ENCODE measurements at regions not wholly inside any gene's neighbourhood (a gene's known extent, or its start where the extent isn't known, plus 50 kb on each side); places are given as distances from the start of the nearest gene placed in this dataset.
A peak's percentile ranks its signal among the peaks of the same experiment; 100 is the strongest.

- H3K4me2 ChIP-seq (ENCODE audit: low read length) = no peak overlapping the region
- no peak overlapping the region for H2AFZ ChIP-seq (ENCODE audit: insufficient read depth, low read length, poor library complexity)
- no peaks in the 10 kb centered on the region for H3K79me2 ChIP-seq (ENCODE audit: control insufficient read depth, insufficient read depth, low read length, poor library complexity)
- H3K4me3 ChIP-seq (ENCODE audit: low read depth, low read length) = no peak overlapping the region
- H2BK5ac ChIP-seq (ENCODE audit: low read depth, low read length, poor library complexity) = no peak overlapping the region
- H3K36me3 ChIP-seq (ENCODE audit: control insufficient read depth in 1 of 2, insufficient read depth in 2 of 2, low read length in 2 of 2) = no peaks in the 10 kb centered on the region
- H2BK120ac ChIP-seq (ENCODE audit: insufficient read depth, low read length, poor library complexity) = no peak overlapping the region
- no peaks in the 10 kb centered on the region for H3K9me3 ChIP-seq (ENCODE audit: insufficient read depth, low read depth, low read length)
- no peak overlapping the region for H3K18ac ChIP-seq (ENCODE audit: low read length)
- no peak overlapping the region for H3K27ac ChIP-seq (ENCODE audit: low read depth, low read length)
- no peaks in the 10 kb centered on the region for H3K4me1 ChIP-seq (ENCODE audit: control insufficient read depth in 1 of 2, insufficient read depth in 2 of 2, low read length in 2 of 2)
- H2AK5ac ChIP-seq (ENCODE audit: low read length) = no peak overlapping the region
- H4K12ac ChIP-seq (ENCODE audit: low read depth, low read length) = no peak overlapping the region
- H3K79me1 ChIP-seq (ENCODE audit: low read length) = no peaks in the 10 kb centered on the region
- no peak overlapping the region for H3K9ac ChIP-seq (ENCODE audit: low read length)
- DNase-seq = peak; percentile 33 to 58
- WGBS (ENCODE audit: extremely low coverage, insufficient coverage, insufficient read length) = no CpG with 5 or more reads among the region's 11 CpGs
- no peak overlapping the region for H2BK12ac ChIP-seq (ENCODE audit: low read length)
- H4K8ac ChIP-seq (ENCODE audit: low read depth, low read length) = no peak overlapping the region
- H3K27me3 ChIP-seq (ENCODE audit: insufficient read depth, low read length) = no peaks in the 10 kb centered on the region
- no peak overlapping the region for H3K4ac ChIP-seq (ENCODE audit: low read depth, low read length)
- no peak overlapping the region for H4K91ac ChIP-seq (ENCODE audit: low read depth, low read length)
- no peak overlapping the region for H3K14ac ChIP-seq (ENCODE audit: low read length)
- no peak overlapping the region for H3K23ac ChIP-seq (ENCODE audit: low read length)
Observed at GRCh38 chr11:111097191-111097590, 148.3 kb upstream of the POU2AF2 start.

GRCh38 chr11:111095327-111095726 is 150.2 kb upstream of the POU2AF2 start:
- H4K91ac ChIP-seq (ENCODE audit: low read depth, low read length) = no peak overlapping the region
- H2BK120ac ChIP-seq (ENCODE audit: insufficient read depth, low read length, poor library complexity) = no peak overlapping the region
- H2BK5ac ChIP-seq (ENCODE audit: low read depth, low read length, poor library complexity) = no peak overlapping the region
- no peaks in the 10 kb centered on the region for H3K79me2 ChIP-seq (ENCODE audit: control insufficient read depth, insufficient read depth, low read length, poor library complexity)
- H3K4ac ChIP-seq (ENCODE audit: low read depth, low read length) = no peak overlapping the region
- no peak overlapping the region for H3K14ac ChIP-seq (ENCODE audit: low read length)
- no peaks in the 10 kb centered on the region for H3K79me1 ChIP-seq (ENCODE audit: low read length)
- H3K27ac ChIP-seq (ENCODE audit: low read depth, low read length) = no peak overlapping the region
- no peak overlapping the region for H3K23ac ChIP-seq (ENCODE audit: low read length)
- H4K12ac ChIP-seq (ENCODE audit: low read depth, low read length) = no peak overlapping the region
- WGBS (ENCODE audit: extremely low coverage, insufficient coverage, insufficient read length) = no CpG with 5 or more reads among the region's 1 CpG
- H2AFZ ChIP-seq (ENCODE audit: insufficient read depth, low read length, poor library complexity) = no peak overlapping the region
- H3K27me3 ChIP-seq (ENCODE audit: insufficient read depth, low read length) = no peaks in the 10 kb centered on the region
- H3K9ac ChIP-seq (ENCODE audit: low read length) = no peak overlapping the region
- H3K36me3 ChIP-seq (ENCODE audit: control insufficient read depth in 1 of 2, insufficient read depth in 2 of 2, low read length in 2 of 2) = no peaks in the 10 kb centered on the region
- no peak overlapping the region for H3K18ac ChIP-seq (ENCODE audit: low read length)
- H3K4me2 ChIP-seq (ENCODE audit: low read length) = no peak overlapping the region
- no peak for DNase-seq
- no peak overlapping the region for H2BK12ac ChIP-seq (ENCODE audit: low read length)
- no peaks in the 10 kb centered on the region for H3K9me3 ChIP-seq (ENCODE audit: insufficient read depth, low read depth, low read length)
- no peak overlapping the region for H2AK5ac ChIP-seq (ENCODE audit: low read length)
- no peak overlapping the region for H4K8ac ChIP-seq (ENCODE audit: low read depth, low read length)
- no peak overlapping the region for H3K4me3 ChIP-seq (ENCODE audit: low read depth, low read length)
- no peaks in the 10 kb centered on the region for H3K4me1 ChIP-seq (ENCODE audit: control insufficient read depth in 1 of 2, insufficient read depth in 2 of 2, low read length in 2 of 2)

GRCh38 chr11:111093061-111093460 is 152.5 kb upstream of the POU2AF2 start:
- Histone ChIP-seq H3K9me3 (ENCODE audit: insufficient read depth, low read depth, low read length) (no peaks in the 10 kb centered on the region), H3K4me3 (ENCODE audit: low read depth, low read length) (no peak overlapping the region), H3K4me1 (ENCODE audit: control insufficient read depth in 1 of 2, insufficient read depth in 2 of 2, low read length in 2 of 2) (no peaks in the 10 kb centered on the region), H2AFZ (ENCODE audit: insufficient read depth, low read length, poor library complexity) (no peak overlapping the region), H4K91ac (ENCODE audit: low read depth, low read length) (no peak overlapping the region), H3K27me3 (ENCODE audit: insufficient read depth, low read length) (no peaks in the 10 kb centered on the region), H2BK5ac (ENCODE audit: low read depth, low read length, poor library complexity) (no peak overlapping the region), H2BK120ac (ENCODE audit: insufficient read depth, low read length, poor library complexity) (no peak overlapping the region), H3K36me3 (ENCODE audit: control insufficient read depth in 1 of 2, insufficient read depth in 2 of 2, low read length in 2 of 2) (no peaks in the 10 kb centered on the region), H3K79me1 (ENCODE audit: low read length) (no peaks in the 10 kb centered on the region), H3K79me2 (ENCODE audit: control insufficient read depth, insufficient read depth, low read length, poor library complexity) (no peaks in the 10 kb centered on the region), H3K9ac (ENCODE audit: low read length) (no peak overlapping the region), H4K12ac (ENCODE audit: low read depth, low read length) (no peak overlapping the region), H2AK5ac (ENCODE audit: low read length) (no peak overlapping the region), H3K27ac (ENCODE audit: low read depth, low read length) (no peak overlapping the region), H3K23ac (ENCODE audit: low read length) (no peak overlapping the region), H3K4ac (ENCODE audit: low read depth, low read length) (no peak overlapping the region), H3K18ac (ENCODE audit: low read length) (no peak overlapping the region), H3K4me2 (ENCODE audit: low read length) (no peak overlapping the region), H4K8ac (ENCODE audit: low read depth, low read length) (no peak overlapping the region), H3K14ac (ENCODE audit: low read length) (no peak overlapping the region), H2BK12ac (ENCODE audit: low read length) (no peak overlapping the region)
- no peak for DNase-seq
- WGBS (ENCODE audit: extremely low coverage, insufficient coverage, insufficient read length) = no CpG with 5 or more reads among the region's 4 CpGs

- Histone ChIP-seq H3K27ac (ENCODE audit: low read depth, low read length) (no peak overlapping the region), H3K9ac (ENCODE audit: low read length) (no peak overlapping the region), H3K18ac (ENCODE audit: low read length) (no peak overlapping the region), H3K14ac (ENCODE audit: low read length) (no peak overlapping the region), H2BK5ac (ENCODE audit: low read depth, low read length, poor library complexity) (no peak overlapping the region), H3K27me3 (ENCODE audit: insufficient read depth, low read length) (no peaks in the 10 kb centered on the region), H3K36me3 (ENCODE audit: control insufficient read depth in 1 of 2, insufficient read depth in 2 of 2, low read length in 2 of 2) (no peaks in the 10 kb centered on the region), H2BK120ac (ENCODE audit: insufficient read depth, low read length, poor library complexity) (no peak overlapping the region), H2AK5ac (ENCODE audit: low read length) (no peak overlapping the region), H3K4ac (ENCODE audit: low read depth, low read length) (no peak overlapping the region), H3K4me3 (ENCODE audit: low read depth, low read length) (no peak overlapping the region), H3K4me1 (ENCODE audit: control insufficient read depth in 1 of 2, insufficient read depth in 2 of 2, low read length in 2 of 2) (no peaks in the 10 kb centered on the region), H3K23ac (ENCODE audit: low read length) (no peak overlapping the region), H4K8ac (ENCODE audit: low read depth, low read length) (no peak overlapping the region), H3K79me1 (ENCODE audit: low read length) (no peaks in the 10 kb centered on the region), H4K91ac (ENCODE audit: low read depth, low read length) (no peak overlapping the region), H4K12ac (ENCODE audit: low read depth, low read length) (no peak overlapping the region), H3K79me2 (ENCODE audit: control insufficient read depth, insufficient read depth, low read length, poor library complexity) (no peaks in the 10 kb centered on the region), H2AFZ (ENCODE audit: insufficient read depth, low read length, poor library complexity) (no peak overlapping the region), H2BK12ac (ENCODE audit: low read length) (no peak overlapping the region), H3K4me2 (ENCODE audit: low read length) (no peak overlapping the region), H3K9me3 (ENCODE audit: insufficient read depth, low read depth, low read length) (no peaks in the 10 kb centered on the region)
- WGBS (ENCODE audit: extremely low coverage, insufficient coverage, insufficient read length) = no CpG with 5 or more reads among the region's 2 CpGs
- no peak for DNase-seq
Observed at GRCh38 chr11:111091321-111091938, 154.1 kb upstream of the POU2AF2 start.
